Kidney (tissue), 13 donors: ENCODE measurements at regions not wholly inside any gene's neighbourhood (a gene's known extent, or its start where the extent isn't known, plus 50 kb on each side); places are given as distances from the start of the nearest gene placed in this dataset.

Experiments
- DNase-seq, 5 donors: peaks; one replicate each; pipeline ENCODE4 v3.0.0-alpha.2; 2013 to 2020
- FAIRE-seq: peaks from 2 replicates; lab custom pipeline; 2012; peaks lifted over from hg19 to GRCh38; lab: Jason Lieb, UNC
- H3K27ac ChIP-seq, 2 donors: one replicate each; pipeline ENCODE4 v1.7.0; 2013; ENCODE audit warnings: low read depth in 2 of 2, low read length in 2 of 2, inconsistent platforms in 1 of 2
- H3K27me3 ChIP-seq: one replicate; pipeline ENCODE4 v1.7.1; 2013; ENCODE audit warnings: low read length, inconsistent platforms; ENCODE audit not compliant: control insufficient read depth, insufficient read depth
- H3K36me3 ChIP-seq, 3 donors: one replicate each; pipeline versions ENCODE4 v1.7.0 to v1.7.1; 2013; ENCODE audit warnings: low read length in 3 of 3, control low read depth in 1 of 3, inconsistent platforms in 1 of 3; ENCODE audit not compliant: insufficient read depth in 3 of 3, control insufficient read depth in 2 of 3
- H3K4me1 ChIP-seq, 3 donors: one replicate each; pipeline versions ENCODE4 v1.7.0 to v1.7.1; 2013; ENCODE audit warnings: low read length in 3 of 3, inconsistent platforms in 1 of 3, low read depth in 1 of 3; ENCODE audit not compliant: control insufficient read depth in 2 of 3, insufficient read depth in 2 of 3
- H3K4me3 ChIP-seq, 3 donors: one replicate each; pipeline versions ENCODE4 v1.7.0 to v1.8.1; 2013; ENCODE audit warnings: low read length in 3 of 3, control low read depth in 1 of 3, inconsistent platforms in 1 of 3
- H3K9ac ChIP-seq, 3 donors: one replicate each; pipeline versions ENCODE4 v1.7.0 to v1.7.1; 2013; ENCODE audit warnings: low read length in 3 of 3, control low read depth in 1 of 3, inconsistent platforms in 1 of 3
- H3K9me3 ChIP-seq, 3 donors: one replicate each; pipeline versions ENCODE4 v1.7.0 to v1.7.1; 2013; ENCODE audit warnings: low read length in 3 of 3, control low read depth in 1 of 3, inconsistent platforms in 1 of 3; ENCODE audit not compliant: control insufficient read depth in 2 of 3, insufficient read depth in 1 of 3
- intact Hi-C: fragments of 100-400 bp; cut with DNase I; formaldehyde crosslinking; loops from one replicate; pipeline ENCODE4 v1.11.1; 2022
- TF ChIP-seq, protein P1 (sequence below): IDR thresholded peaks from 3 replicates; pipeline ENCODE4 v1.5.1; 2012; ENCODE audit warnings: mild to moderate bottlenecking, moderate library complexity, borderline replicate concordance; ENCODE audit not compliant: insufficient read depth; ENCODE audit errors: extremely low read depth
- donor health status: control.
- donor health status: control.
- donor health status: control.
- donor health status: control.
- donor health status: control.
- donor health status: DM: yes; HTN: yes; CAD: no.
- donor health status: Normal renal cell carcinoma (clear cell type).

DNA sequence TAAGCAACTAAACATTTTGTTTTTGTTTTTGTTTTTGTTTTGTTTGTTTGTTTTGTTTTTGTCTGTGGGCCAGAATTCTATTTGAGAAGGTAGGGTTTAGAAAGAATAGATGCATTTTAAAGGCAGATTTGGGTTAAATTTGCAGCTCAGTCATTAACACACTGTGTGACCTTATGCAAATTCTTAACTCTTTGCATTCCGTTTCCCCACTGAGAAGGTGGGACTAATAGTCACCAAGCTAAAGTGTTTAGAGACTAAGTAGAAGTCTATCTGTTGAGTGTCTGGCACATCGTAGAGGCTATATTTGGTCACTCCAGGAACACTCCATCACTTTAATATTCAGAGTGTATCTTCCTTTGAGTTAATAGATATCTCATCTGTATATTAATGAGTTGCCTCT, 87.1 kb downstream of the CCNA1 start:
- no peak for FAIRE-seq
- no peak for DNase-seq

DNA sequence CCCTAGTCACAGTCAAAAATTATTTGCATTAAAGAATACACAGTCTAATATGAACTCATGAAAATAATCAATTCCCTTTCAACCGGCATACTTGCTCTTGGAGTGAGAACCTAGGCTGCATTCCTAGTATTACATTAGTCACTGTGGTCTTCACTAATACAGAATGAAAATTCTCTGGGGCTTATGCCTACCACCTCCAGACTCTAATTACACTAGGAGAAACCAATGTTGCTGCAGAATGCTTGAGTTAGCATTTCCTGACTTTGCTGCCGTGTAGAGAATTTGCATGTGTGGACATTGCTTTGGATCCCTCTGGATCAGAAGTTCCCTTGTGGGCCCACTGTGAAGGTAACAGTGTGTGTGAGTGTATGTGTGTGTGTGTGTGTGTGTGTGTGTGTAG, 87.8 kb downstream of the CCNA1 start:
- Histone ChIP-seq H3K27me3 (no peaks in the 10 kb centered on the region), H3K27ac (no peak overlapping the region), H3K4me1 (no peaks in the 10 kb centered on the region), H3K9ac (no peak overlapping the region), H3K9me3 (no peaks in the 10 kb centered on the region), H3K36me3 (no peaks in the 10 kb centered on the region), H3K4me3 (no peak overlapping the region)
- intact Hi-C loops, result no loop called here
- TF ChIP-seq, protein P1, sequence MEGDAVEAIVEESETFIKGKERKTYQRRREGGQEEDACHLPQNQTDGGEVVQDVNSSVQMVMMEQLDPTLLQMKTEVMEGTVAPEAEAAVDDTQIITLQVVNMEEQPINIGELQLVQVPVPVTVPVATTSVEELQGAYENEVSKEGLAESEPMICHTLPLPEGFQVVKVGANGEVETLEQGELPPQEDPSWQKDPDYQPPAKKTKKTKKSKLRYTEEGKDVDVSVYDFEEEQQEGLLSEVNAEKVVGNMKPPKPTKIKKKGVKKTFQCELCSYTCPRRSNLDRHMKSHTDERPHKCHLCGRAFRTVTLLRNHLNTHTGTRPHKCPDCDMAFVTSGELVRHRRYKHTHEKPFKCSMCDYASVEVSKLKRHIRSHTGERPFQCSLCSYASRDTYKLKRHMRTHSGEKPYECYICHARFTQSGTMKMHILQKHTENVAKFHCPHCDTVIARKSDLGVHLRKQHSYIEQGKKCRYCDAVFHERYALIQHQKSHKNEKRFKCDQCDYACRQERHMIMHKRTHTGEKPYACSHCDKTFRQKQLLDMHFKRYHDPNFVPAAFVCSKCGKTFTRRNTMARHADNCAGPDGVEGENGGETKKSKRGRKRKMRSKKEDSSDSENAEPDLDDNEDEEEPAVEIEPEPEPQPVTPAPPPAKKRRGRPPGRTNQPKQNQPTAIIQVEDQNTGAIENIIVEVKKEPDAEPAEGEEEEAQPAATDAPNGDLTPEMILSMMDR, result no peak
- DNase-seq (no peak), FAIRE-seq (no peak)

More for the DNA sequence above, 87.1 kb downstream of the CCNA1 start:
- no peak overlapping the region for H3K27ac ChIP-seq
- H3K36me3 ChIP-seq, result no peaks in the 10 kb centered on the region
- intact Hi-C loops, result no loop called here
- H3K9me3 ChIP-seq, result no peaks in the 10 kb centered on the region
- H3K4me1 ChIP-seq, result no peaks in the 10 kb centered on the region
- no peaks in the 10 kb centered on the region for H3K27me3 ChIP-seq
- no peak overlapping the region for H3K4me3 ChIP-seq
- no peak overlapping the region for H3K9ac ChIP-seq
- TF ChIP-seq, protein P1, result no peak

DNA sequence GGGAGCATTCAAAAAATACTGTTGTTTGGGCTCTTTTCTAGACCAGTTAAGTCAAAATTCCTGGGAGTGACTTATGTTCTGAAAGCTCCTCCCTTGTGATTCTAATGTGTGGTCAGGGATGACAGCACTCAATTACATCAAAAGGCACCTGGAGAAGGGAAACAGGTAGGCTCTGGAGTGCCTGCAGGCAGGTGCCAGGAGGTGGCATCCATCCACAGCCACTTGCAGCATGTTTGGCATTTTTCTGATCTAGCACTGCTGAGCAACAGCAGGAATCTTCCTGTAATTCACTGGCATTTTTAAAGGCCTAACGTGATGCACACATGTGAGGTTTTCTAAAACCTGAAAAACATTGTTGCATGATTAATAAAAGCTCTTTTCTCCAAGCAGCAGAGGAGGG, 94.6 kb downstream of the CCNA1 start:
- no peak for FAIRE-seq
- no peak overlapping the region for H3K9ac ChIP-seq

DNA sequence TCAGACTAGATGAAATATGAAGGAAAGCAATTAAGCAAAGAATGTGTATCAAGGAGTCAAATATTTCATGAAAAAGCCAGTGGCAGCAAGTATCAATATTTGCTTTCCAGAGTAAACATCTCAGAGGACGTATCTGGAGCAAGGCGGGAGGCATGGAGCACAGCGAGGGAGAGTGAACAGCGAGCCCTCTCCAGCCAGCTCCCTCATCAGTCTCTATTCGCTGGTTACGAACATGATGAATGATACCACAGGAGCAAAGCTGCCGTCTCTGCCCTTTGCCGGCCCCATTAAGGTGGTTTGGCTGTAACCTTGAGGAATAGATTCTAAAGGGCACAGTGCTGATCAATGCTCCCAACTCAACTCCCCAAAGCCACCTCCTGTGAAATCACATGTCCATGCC, 95.8 kb downstream of the CCNA1 start:
- H3K9me3 ChIP-seq, result no peaks in the 10 kb centered on the region
- H3K36me3 ChIP-seq, result no peaks in the 10 kb centered on the region
- DNase-seq (no peak), FAIRE-seq (no peak)
- TF ChIP-seq, protein P1, result no peak
- H3K4me1 ChIP-seq, result peaks cover 0 to 4% (median 2%) of the 10 kb centered on the region in 3 donors
- H3K27me3 ChIP-seq, result no peaks in the 10 kb centered on the region
- no peak overlapping the region for H3K9ac ChIP-seq
- intact Hi-C loops, result no loop called here
- no peak overlapping the region for H3K4me3 ChIP-seq
- no peak overlapping the region for H3K27ac ChIP-seq

More for the DNA sequence above, 94.6 kb downstream of the CCNA1 start:
- no peak overlapping the region for H3K4me3 ChIP-seq
- no peaks in the 10 kb centered on the region for H3K27me3 ChIP-seq
- intact Hi-C loops, result no loop called here
- TF ChIP-seq, protein P1, result no peak
- H3K27ac ChIP-seq, result no peak overlapping the region
- peak in 2 of 5 donors; percentile 26 to 40 for DNase-seq
- H3K9me3 ChIP-seq, result no peaks in the 10 kb centered on the region
- H3K36me3 ChIP-seq, result no peaks in the 10 kb centered on the region
- no peaks in the 10 kb centered on the region for H3K4me1 ChIP-seq
